ENCODE measurements at regions not wholly inside any gene's neighbourhood (a gene's known extent, or its start where the extent isn't known, plus 50 kb on each side); places are given as distances from the start of the nearest gene placed in this dataset.

- Mint-ChIP-seq H3K27ac (no peak overlapping the region), H3K36me3 (ENCODE audit: insufficient read depth in 1 of 3, low read depth in 3 of 3) (no peaks in the 10 kb centered on the region; a peak in 3 of 7 replicates), H3K9me3 (peaks cover 0 to 4% of the 10 kb centered on the region in 2 experiments; a peak in 3 of 5 replicates), H3K4me3 (no peak overlapping the region), H3K4me1 (no peaks in the 10 kb centered on the region), H3K27me3 (ENCODE audit: low read depth) (no peaks in the 10 kb centered on the region)
- Histone ChIP-seq H3K79me1 (ENCODE audit: insufficient read depth, low read depth, low read length, poor library complexity, severe bottlenecking) (no peaks in the 10 kb centered on the region), H2BK20ac (ENCODE audit: low read depth, low read length, poor library complexity, severe bottlenecking) (no peak overlapping the region), H3K56ac (ENCODE audit: insufficient read length, low read depth, low read length) (no peak overlapping the region), H3K18ac (ENCODE audit: insufficient read length, low read depth, low read length) (no peak overlapping the region), H4K20me1 (ENCODE audit: control insufficient read depth, insufficient read depth, insufficient read length) (no peaks in the 10 kb centered on the region), H2AFZ (ENCODE audit: low read length) (no peak overlapping the region), H4K5ac (ENCODE audit: insufficient read length, low read depth, low read length) (no peak overlapping the region), H2BK5ac (ENCODE audit: insufficient read length, low read length) (no peak overlapping the region), H3K4ac (ENCODE audit: low read depth, low read length) (no peak overlapping the region), H3K79me2 (ENCODE audit: insufficient read depth, low read length) (no peaks in the 10 kb centered on the region), H3K27me3 (ENCODE audit: insufficient read depth, low read length) (no peaks in the 10 kb centered on the region), H3K4me2 (ENCODE audit: insufficient read depth, insufficient read length, low read length) (no peak overlapping the region), H4K91ac (ENCODE audit: insufficient read length, low read depth, low read length) (no peak overlapping the region), H4K8ac (replicated peaks; ENCODE audit: insufficient read length, low read depth, low read length) (no peak overlapping the region), H3K14ac (ENCODE audit: insufficient read depth, low read length) (no peak overlapping the region), H2BK120ac (ENCODE audit: low read depth, low read length, poor library complexity, severe bottlenecking) (no peak overlapping the region), H3K4me1 (ENCODE audit: insufficient read depth, low read length) (no peaks in the 10 kb centered on the region; the same call in 1 of the 2 replicates), H3K9ac (ENCODE audit: extremely low read depth, insufficient read length, low read length) (no peak overlapping the region), H2BK12ac (ENCODE audit: insufficient read length, low read depth, low read length) (no peak overlapping the region), H3T11ph (ENCODE audit: low read length) (no peak overlapping the region), H3K9me3 (ENCODE audit: control insufficient read depth, low read depth, low read length) (no peaks in the 10 kb centered on the region), H3K23me2 (ENCODE audit: insufficient read length, low read depth, low read length, poor library complexity, severe bottlenecking) (no peaks in the 10 kb centered on the region), H2AK5ac (ENCODE audit: insufficient read length, low read length) (no peak overlapping the region), H3K23ac (ENCODE audit: insufficient read length, low read depth, low read length) (no peak overlapping the region), H2BK15ac (ENCODE audit: low read depth, low read length) (no peak overlapping the region), H3K27ac (ENCODE audit: insufficient read length, low read depth, low read length) (no peak overlapping the region)
- no peak for DNase-seq
- no peak for TF ChIP-seq CTCF (conservative IDR thresholded peaks at IDR 0.05)
- no CpG with 5 or more reads among the region's 15 CpGs for WGBS (ENCODE audit: extremely low coverage, insufficient read length, low lambda C conversion rate)
These were observed 122.1 kb upstream of the CD180 start for GRCh38 chr5:67318746-67319145.
